Activated B cell treated with CpG ODN at 0.5 μM for 24 hours (primary cell): ENCODE measurements at regions not wholly inside any gene's neighbourhood (a gene's known extent, or its start where the extent isn't known, plus 50 kb on each side); places are given as distances from the start of the nearest gene placed in this dataset.
"Not testable (repeated sequence)": the region's sequence is repeated elsewhere in the genome, so short reads cannot be mapped to it uniquely, and the experiment has no call there.

Experiments used
- ATAC-seq: fragments of 200-7000 bp; cut with Tn5 transposase; one replicate; pipeline ENCODE4 v1.10.0; 2021; ENCODE audit warnings: low read depth, mild to moderate bottlenecking, moderate library complexity
- CTCF ChIA-PET: fragments of 350-600 bp; sonication (Branson Sonifier 250); formaldehyde crosslinking; loops from one replicate; lab custom pipeline; 2021; ENCODE audit warnings: antibody characterized with exemption; lab: Charles Lee
- POLR2A ChIA-PET: fragments of 350-600 bp; sonication (Branson Sonifier 250); formaldehyde crosslinking; loops from one replicate; lab custom pipeline; 2021; ENCODE audit warnings: antibody characterized with exemption; lab: Charles Lee
- DNase-seq: peaks from one replicate; pipeline ENCODE4 v3.0.0; 2022
- H3K27ac Mint-ChIP-seq: one replicate; pipeline ENCODE4 v1.8.0; 2020; ENCODE audit warnings: mixed read lengths
- H3K27me3 Mint-ChIP-seq: one replicate; pipeline ENCODE4 v1.8.0; 2021; ENCODE audit warnings: mixed read lengths
- H3K36me3 Mint-ChIP-seq: one replicate; pipeline ENCODE4 v1.8.0; 2021; ENCODE audit warnings: low read depth, mixed read lengths
- H3K4me1 Mint-ChIP-seq: one replicate; pipeline ENCODE4 v1.8.0; 2021; ENCODE audit warnings: mixed read lengths
- H3K4me3 Mint-ChIP-seq: one replicate; pipeline ENCODE4 v1.8.0; 2020; ENCODE audit warnings: mild to moderate bottlenecking, mixed read lengths
- H3K9me3 Mint-ChIP-seq: one replicate; pipeline ENCODE4 v1.8.0; 2020; ENCODE audit warnings: mixed read lengths
- intact Hi-C: fragments of 100-400 bp; cut with micrococcal nuclease; formaldehyde crosslinking; loops from one replicate; pipeline ENCODE4 v1.15.1; 2024

DNA sequence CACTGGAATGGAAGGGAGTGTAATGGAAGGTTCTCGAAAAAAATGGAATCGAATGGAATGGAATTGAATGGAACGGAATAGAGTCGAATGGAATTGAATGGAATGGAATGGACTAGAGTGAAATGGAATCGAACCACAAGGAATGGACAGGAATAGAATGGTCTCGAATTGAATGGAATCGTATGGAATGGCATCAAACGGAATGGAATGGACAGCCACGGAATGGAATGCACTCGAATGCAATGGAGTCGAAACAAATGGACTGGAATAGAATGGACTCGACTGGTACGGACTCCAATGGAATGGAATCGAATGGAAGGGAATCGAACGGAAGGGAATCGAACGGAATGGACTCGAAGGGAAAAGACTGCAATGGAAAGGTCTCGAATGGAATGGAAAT is 31055.5 kb downstream of the CDY1 start:
- CTCF ChIA-PET, H3K4me1 Mint-ChIP-seq, H3K9me3 Mint-ChIP-seq, POLR2A ChIA-PET, H3K4me3 Mint-ChIP-seq, H3K27ac Mint-ChIP-seq, H3K27me3 Mint-ChIP-seq, DNase-seq, intact Hi-C loops, H3K36me3 Mint-ChIP-seq, ATAC-seq: not testable (repeated sequence)

GRCh38 chrY:56678046-56678626 is 31056.2 kb downstream of the CDY1 start:
- H3K9me3 Mint-ChIP-seq, H3K4me1 Mint-ChIP-seq, POLR2A ChIA-PET, H3K27me3 Mint-ChIP-seq, H3K36me3 Mint-ChIP-seq, DNase-seq, H3K4me3 Mint-ChIP-seq, intact Hi-C loops, CTCF ChIA-PET, H3K27ac Mint-ChIP-seq, ATAC-seq: not testable (repeated sequence)

GRCh38 chrY:56685381-56685780 is 31063.5 kb downstream of the CDY1 start:
- H3K4me1 Mint-ChIP-seq, H3K27me3 Mint-ChIP-seq, H3K9me3 Mint-ChIP-seq, H3K36me3 Mint-ChIP-seq, CTCF ChIA-PET, H3K4me3 Mint-ChIP-seq, H3K27ac Mint-ChIP-seq, ATAC-seq, intact Hi-C loops, POLR2A ChIA-PET: not testable (repeated sequence)
- peak; percentile 9 for DNase-seq
